ENCODE measurements at regions not wholly inside any gene's neighbourhood (a gene's known extent, or its start where the extent isn't known, plus 50 kb on each side); places are given as distances from the start of the nearest gene placed in this dataset.

DNA sequence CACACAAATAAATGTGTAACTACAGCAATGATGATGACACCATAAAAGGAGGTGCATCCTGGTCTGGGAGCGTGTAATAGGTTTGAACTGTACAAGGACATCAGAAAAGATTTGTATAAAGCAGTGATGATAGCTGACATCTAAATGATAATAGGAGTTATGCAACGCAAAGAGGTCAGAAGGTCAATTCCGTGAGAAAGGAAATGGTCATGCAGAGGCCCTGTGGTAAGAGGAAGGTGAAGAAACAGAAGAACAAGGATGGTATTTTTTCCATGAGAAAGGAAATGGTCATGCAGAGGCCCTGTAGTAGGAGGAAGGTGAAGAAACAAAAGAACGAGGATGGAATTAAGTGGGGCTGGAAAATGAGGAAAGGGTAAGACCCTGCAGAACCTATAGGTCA is 106.7 kb upstream of the TMPO start:
- no peak for DNase-seq

DNA sequence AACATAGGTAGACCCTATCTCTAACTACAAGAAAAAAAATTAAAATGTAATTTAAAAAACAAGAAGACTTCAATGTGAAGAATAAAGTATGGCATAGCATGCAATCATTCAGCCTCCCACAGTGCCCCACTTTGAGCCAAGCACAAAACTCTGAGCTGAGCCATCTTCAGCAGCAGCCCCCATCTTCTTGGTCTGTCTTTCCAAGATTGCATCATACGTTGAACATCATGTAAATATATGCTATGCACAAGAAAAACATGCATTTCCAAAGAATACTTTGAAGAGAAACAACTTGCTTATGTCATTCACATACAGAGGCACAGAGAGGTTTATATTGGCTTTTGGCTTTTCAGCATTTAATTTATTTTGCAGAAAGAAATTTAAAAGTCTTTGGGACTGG is 105.8 kb upstream of the TMPO start:
- no peak for DNase-seq

DNA sequence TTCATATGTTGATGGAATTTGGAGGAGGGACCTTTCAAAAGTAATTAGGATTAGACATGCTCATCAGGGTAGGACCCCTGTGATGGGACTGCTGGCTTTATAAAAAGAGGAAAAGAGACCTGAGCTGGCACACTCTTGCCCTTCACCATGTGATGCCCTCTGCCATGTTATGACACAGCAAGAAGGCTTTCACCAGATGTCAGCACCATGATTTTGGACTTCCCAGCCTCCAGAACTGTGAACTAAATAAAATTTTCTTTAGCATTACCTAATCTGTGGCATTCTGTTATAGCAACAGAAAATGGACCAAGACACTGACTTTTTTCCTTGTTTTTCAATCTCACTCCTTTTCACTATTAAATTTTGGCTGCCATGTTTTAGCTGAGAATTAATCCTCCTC is 105.0 kb upstream of the TMPO start:
- no peak for DNase-seq

DNA sequence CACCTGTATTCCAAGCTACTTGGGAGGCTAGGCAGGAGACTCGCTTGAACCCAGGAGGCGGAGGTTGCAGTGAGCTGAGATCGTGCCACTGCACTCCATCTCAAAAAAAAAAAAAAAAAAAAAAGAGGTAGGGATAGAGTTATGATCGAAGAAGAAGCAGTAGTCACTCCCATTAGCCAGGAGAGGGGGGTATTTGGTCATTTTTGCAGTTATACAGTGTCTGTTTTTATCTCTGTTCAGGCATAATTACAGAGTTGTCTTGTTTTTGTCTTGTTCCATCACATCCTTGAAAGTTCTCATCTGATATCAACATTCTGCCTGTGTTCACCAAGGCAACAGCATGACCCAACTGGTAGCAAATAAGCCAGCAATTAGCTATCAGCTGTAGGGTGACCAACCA is 98.5 kb upstream of the TMPO start:
- peak in 1 of 2 donors; percentile 6 for DNase-seq

DNA sequence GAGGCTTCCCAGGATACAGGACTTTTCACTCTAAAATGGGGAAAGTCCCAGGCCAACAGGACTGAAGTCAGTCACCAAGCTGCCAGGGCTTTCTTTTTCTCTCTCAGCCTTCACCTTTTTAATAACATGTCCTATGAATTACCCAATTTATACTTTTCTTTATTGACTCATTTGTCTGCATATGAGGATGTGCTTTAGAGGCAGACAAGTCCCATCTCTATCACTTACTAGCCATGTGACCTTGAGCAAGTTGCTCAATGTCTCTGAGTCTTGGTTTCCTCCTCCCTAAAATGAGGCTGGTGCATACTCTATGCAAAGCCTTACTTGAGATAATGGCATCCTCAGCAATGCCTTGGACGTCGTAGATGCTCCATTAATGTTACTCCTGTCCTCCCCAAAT is 98.1 kb upstream of the TMPO start:
- no peak for DNase-seq

GRCh38 chr12:98418357-98419075 is 96.9 kb upstream of the TMPO start:
- no peak for DNase-seq

- DNase-seq: no peak
Observed at GRCh38 chr12:98419081-98419794, 96.2 kb upstream of the TMPO start.

GRCh38 chr12:98419795-98420404 is 95.5 kb upstream of the TMPO start:
- DNase-seq: no peak

DNA sequence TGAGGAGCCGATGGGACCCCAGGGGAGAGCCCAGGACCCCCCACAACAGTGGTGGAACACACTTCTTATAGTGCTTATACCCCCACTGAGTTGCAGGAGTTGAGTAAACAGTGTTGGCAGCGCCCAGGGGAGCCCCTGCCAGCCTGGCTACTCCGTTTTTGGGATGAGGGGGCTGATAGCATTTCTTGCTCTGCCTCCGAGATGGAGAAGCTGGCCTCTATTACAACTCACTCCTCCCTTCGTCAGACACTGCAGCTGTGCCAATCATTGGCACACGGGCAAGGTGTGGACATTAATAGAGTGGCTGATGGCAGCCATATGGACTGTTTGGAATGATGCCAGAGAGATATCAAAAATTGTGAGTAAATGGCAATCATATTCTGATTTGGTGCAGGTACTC is 94.9 kb upstream of the TMPO start:
- DNase-seq: no peak

DNA sequence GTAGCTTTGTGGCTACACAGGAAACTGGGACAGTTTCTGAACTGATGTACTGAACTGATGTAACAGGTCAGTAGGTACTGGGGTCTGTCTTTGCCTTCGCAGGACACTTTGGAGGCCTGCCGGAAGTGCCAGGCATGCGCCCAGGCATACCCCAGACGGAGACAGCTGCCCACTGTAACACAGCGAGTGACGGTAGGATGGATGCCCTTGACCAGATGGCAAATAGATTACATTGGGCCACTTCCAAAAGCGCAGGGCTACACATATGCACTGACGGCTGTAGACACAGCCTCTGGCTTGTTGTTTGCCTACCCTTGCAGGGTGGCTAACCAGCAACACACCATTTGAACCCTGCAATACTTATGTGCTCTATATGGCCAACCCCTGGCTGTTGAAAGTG is 94.1 kb upstream of the TMPO start:
- no peak for DNase-seq

DNA sequence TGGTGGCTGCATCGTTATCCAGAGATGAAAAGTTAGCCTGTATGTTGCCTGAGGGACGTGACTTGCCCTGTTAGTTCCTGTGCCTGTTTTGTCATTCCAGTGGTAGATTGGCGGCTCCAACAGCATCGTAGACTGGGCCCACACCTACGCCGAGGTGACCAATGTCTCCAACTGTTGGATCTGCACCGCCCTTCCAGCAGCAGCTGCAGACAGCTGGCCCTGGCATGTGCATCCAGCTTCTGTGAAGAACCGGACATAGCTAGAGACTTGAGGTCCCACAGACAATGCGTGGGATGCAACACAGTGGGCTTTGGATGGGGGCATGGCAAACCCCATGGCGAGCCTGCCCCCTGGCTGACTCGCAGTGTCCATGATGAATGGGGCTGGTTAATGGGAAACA is 93.0 kb upstream of the TMPO start:
- no peak for DNase-seq

DNA sequence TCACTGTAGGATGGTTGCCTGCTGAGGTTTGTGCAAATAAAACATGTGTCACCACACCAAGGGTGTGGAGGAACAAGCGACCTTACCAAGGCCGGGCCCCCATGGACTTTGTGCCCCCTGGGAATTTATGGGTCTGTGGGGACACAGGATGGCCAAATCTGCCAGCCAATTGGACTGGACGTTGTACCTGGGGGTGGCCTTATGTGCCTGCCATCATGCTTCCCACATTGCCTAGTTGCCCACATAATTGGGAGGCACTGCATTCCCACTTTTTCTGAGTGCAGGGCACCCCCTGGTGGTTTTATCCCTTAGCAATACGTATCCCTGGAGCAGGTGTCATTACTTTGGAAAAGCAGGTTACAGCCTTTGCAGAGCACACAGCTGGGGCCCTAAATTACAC is 92.6 kb upstream of the TMPO start:
- no peak for DNase-seq

GRCh38 chr12:98423963-98424362 is 91.4 kb upstream of the TMPO start:
- no peak for DNase-seq

- DNase-seq: peak; percentile 42 to 59
Observed at GRCh38 chr12:98424726-98425401, 90.5 kb upstream of the TMPO start.

DNA sequence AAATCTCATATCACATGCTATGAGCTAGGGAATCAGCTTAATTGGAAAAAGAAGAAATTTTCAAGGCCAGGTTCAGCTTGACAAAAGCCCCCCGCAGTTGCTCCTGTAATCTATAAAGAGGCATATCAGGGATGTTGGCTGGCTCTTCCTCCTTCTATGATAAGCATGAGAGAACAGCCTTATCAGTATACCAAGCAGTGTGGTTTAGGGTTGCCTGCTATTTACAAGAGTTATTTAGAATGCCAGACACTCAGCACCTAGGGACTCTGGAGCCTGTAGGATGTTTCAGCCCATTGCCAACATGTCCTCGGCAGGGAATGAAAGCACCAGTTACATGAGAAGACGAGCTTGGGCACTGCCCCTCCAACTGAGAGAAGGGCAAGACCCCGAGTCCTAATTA is 89.5 kb upstream of the TMPO start:
- DNase-seq: no peak

- DNase-seq: no peak
Observed at GRCh38 chr12:98431089-98431488, 84.3 kb upstream of the TMPO start.

DNA sequence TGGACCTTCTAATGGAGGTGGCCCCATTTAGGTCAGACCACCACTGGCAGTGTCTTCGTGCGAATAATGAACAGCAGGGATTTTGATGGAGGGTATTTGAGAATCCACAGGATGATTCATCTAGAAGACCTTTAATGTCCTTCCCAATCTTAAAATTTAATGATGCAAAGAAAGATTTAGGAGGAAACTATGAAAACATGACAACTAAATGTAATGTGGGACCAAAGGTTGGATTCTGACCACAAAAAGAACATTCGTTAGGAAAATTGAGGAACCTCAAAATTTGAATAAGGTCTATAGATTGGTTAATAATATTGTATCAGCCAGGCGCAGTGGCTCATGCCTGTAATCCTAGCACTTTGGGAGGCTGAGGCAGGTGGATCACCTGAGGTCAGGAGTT is 78.2 kb upstream of the TMPO start:
- DNase-seq: no peak

DNA sequence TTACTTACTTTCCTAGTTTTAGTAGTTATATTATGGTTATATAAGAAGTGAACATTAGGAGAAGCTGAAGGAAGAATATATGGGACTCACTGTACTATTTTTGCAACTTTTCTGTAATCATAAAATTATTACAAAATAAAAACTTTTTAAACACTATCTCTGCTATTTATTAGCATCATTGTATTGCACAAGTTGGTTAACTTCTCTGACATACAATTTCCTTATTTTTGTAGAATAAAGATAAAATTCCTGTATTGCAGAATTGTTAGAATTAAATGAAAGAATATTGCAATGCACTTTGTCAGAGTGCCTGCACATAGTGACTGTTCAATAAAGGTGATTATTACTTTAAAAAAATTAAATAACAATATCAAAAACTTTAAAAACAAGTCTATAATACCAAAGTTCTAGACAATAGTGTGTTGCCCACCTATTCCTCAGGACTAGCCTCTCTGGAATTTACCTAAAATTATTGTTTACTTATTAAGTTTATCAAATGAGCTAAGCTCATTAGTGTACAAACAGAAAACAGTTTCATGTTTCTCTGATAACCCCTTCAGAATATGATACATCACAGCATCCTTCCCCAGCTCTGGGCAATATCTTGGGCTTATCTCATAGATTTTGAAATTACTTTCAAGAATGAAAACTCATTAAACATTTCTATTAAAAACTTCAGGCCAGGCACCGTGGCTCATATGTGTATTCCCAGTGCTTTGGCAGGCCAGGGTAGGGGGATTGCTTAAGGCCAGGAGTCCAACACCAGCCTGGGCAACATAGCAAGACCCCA is 77.4 kb upstream of the TMPO start:
- DNase-seq: no peak

GRCh38 chr12:98438656-98439230 is 76.6 kb upstream of the TMPO start:
- DNase-seq: no peak

DNA sequence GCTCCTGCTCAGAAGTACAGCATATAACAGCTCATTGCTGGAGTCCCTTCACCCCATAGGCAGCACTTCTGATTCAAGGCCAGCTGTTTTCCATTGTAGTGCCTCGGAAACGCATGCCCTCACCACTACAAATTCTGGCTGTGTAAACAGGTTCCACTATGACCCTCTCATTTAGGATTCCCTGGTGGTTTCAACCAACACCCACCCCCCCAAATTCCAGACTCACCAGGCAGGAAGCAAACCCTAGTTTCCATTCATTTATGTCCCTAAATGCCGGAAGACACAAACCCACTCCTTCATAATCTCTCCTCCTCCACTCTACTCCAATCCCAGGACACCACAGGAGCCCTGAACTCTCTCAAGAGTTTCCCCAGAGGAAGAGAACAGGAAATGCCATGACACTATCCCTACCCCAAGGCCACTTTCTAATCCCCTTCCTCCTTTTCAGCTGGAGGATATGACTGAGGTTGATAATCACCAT is 75.9 kb upstream of the TMPO start:
- DNase-seq: no peak

- DNase-seq: peak; percentile 27 to 64
Observed at GRCh38 chr12:98439981-98440581, 75.3 kb upstream of the TMPO start.

DNA sequence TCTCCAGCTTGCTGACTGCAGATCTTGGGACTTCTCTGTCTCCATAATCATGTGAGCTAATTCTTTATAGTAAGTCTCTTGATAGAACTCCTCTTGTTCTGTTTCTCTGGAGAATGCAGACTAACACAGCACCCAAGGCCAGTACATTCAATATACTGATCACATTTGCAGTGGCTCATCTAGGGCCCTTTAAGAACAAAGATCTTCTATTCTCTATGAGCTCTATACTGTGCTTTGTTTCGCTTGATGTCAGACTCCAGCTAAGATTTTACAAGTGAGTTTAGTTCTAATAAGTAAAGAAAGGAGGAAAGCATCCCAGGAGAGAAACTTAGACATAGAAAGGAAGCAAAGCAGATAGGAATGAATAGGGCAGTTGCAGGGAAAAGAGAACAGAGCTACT is 69.3 kb upstream of the TMPO start:
- DNase-seq: no peak

Measured in CD4-positive, alpha-beta T cell treated with Interferon alpha-2 for 1 hour (primary cell).